ENCODE measurements at regions not wholly inside any gene's neighbourhood (a gene's known extent, or its start where the extent isn't known, plus 50 kb on each side); places are given as distances from the start of the nearest gene placed in this dataset.
"Not testable (repeated sequence)": the region's sequence is repeated elsewhere in the genome, so short reads cannot be mapped to it uniquely, and the experiment has no call there.

- DNase-seq (ENCODE audit: low spot score) = no peak
Measured at GRCh38 chr5:56732121-56732520, 83.2 kb upstream of the MAP3K1 start.

- not testable (repeated sequence) for DNase-seq (ENCODE audit: low spot score)
Measured at GRCh38 chr5:56731473-56731872, 83.9 kb upstream of the MAP3K1 start.

DNA sequence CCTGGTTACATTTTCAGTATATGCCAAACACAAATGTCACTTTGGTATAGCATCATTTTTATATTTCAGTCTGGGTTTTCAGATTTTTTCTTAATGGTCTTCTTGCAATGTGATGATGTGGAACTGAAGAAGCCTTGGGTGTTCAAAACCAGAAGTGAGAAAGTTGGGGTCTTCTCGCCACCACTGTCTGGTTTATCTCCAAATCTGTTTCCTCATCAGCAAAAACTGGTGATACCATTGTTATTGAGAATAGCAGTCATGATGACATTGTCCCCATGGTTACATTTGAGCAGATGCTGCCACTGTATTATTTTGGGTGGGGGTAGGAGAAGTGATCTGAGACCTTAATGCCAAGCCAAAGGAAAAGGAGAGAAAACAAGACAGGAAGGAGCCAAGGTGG, 85.9 kb upstream of the MAP3K1 start:
- DNase-seq (ENCODE audit: low spot score) = no peak

DNA sequence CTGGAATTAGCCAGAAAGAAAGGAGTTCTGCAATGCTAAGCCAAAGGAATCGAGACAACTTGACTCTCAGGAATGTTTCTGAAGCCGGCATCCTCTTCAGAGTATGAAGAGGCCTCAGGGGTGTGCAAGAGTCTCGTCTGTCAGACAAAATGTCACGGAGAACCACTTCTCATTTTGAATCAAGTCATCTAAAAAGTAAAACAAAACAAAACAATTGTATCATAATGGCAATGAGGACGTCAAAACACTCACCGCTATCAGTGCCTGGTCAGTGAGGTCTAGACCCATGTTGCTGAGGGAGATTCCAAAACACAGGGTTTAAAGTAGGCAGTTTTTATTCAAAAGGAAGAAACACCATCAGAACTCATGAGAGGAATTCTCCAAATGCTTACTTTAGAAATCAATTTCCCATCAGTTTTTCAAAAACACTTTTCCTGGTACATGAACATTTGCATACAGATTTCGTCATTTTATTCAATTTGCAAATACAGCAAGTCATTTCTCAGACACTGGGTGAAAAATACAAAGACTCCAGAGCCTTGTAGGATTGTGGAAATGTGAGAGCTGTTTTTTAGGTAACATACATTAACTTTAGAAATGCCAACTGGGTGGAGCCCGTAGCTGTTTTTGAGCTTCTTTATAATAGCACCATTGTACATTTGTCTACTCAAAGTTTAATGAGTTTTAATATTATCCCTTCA, 89.5 kb upstream of the MAP3K1 start:
- DNase-seq (ENCODE audit: low spot score) = no peak

DNA sequence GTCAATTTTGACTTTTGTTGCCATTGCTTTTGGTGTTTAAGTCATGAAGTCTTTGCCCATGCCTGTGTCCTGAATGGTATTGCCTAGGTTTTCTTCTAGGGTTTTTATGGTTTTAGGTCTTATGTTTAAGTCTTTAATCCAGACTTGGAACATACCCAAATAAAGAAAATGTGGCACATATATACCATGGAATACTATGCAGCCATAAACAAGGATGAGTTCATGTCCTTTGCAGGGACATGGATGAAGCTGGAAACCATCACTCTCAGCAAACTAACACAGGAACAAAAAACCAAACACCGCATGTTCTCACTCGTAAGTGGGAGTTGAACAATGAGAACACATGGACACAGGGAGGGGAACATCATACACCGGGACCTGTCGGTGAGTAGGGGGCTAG, 90.5 kb upstream of the MAP3K1 start:
- not testable (repeated sequence) for DNase-seq (ENCODE audit: low spot score)

DNA sequence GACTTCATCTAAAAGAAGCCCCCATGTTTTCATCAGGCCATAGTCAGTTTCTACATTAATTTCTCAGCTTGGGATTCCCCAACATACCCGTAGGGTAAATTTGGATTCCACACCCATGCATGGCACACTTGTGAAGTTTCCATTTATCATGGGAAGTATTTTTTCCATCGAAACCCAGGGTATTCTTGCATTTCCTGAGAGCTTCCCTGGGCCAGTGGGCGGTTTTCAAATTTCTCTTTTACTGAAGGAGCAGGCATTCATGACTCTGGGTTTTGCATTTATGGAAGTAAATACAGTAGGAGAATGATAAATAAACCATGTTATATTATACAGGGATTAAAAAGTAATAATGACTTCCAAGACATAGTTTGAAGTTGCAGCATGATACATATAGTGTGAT, 93.0 kb upstream of the MAP3K1 start:
- no peak for DNase-seq (ENCODE audit: low spot score)

DNA sequence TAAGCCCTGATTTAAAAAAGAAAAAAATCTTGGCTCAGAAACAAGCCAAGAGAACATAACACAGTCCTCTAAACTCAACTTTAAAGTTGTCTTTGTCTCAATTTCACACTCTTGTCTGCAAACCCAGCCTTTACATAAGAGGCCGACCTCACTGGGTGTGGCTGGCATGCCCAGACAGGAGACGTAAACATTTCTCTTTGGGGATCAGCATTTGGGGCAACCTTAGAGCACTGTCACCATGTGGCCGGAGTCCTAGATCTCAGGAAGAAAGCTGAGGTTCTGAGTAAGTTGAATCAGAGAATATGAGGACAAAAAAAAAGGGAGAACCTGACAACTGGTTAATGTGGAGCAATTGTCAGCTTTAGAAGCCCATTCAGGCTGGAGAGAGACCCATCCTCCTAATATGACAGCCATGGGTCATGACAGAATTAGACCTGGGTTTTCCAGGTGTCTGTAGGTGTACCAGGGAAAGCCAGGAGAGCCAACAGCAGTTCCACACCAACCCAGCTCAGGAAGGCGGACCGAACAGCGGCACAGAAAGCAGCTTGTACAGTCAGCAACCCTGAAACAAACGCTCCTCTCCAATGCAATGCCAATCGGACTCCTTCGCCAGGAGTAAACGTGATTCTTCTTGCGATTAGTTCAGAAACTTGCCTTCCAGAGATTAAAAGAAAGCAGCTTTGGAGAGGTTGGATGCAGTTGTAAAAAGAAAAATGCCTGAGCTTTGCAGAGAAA, 97.9 kb upstream of the MAP3K1 start:
- no peak for DNase-seq (ENCODE audit: low spot score)

- DNase-seq (ENCODE audit: low spot score) = no peak
Measured at GRCh38 chr5:56715986-56716385, 99.4 kb upstream of the MAP3K1 start.

DNA sequence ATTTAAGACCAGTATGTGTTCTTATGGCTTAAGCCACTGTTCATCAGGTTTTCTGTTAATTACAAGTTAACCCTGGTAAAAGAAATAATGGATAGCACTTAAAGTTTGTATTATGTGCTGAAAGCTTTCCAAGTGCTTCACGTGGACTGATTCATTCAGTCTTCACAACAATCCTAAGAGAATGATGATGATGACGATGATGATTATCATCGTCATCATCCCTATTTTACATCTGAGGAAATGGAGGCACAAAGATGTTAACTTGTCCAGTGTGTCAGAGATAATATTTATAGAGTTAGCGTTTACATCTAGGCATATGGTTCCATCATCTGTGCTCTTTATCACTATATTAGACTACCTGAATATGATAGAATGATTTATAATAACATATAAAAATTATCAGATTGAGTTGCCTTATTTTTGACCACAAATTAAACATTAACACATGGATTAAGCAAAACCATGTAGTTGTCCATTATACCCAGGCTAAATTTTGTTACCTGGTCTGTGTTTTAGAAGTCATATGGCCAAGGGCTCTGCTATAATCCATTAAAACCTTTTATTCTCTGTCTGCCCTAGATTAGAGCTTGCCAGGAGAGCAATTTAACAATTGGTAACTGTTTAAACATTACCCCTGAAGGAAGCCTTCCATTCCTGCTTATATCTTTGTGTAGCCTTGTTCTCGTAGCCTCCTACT, 102.3 kb upstream of the MAP3K1 start:
- DNase-seq (ENCODE audit: low spot score) = no peak

- DNase-seq (ENCODE audit: low spot score) = no peak
Measured at GRCh38 chr5:56710826-56711590, 104.3 kb upstream of the MAP3K1 start.

GRCh38 chr5:56706504-56706903, 108.8 kb upstream of the MAP3K1 start:
- no peak for DNase-seq (ENCODE audit: low spot score)

DNA sequence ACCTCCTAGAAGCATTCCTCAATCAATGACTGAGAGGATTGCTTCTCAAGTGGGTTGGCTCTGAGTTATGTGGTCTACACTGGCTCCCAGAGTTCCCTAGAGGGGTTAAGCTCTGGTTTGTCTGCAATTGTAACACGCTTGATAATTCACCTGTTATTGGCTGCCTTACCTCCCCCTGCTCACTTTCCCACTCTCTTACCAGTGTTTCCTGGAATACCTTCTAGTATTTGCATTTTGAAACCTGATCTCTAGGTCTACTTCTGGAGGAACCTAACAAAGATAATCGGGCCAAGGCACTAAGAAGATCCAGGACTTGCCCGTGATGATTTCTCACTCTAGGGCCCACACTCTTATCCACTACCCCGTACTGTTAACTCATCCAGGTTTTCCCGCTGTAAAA, 110.1 kb upstream of the MAP3K1 start:
- no peak for DNase-seq (ENCODE audit: low spot score)

GRCh38 chr5:56703952-56704351, 111.4 kb upstream of the MAP3K1 start:
- no peak for DNase-seq (ENCODE audit: low spot score)

- DNase-seq (ENCODE audit: low spot score) = no peak
Measured at GRCh38 chr5:56700711-56701110, 114.6 kb upstream of the MAP3K1 start.

- no peak for DNase-seq (ENCODE audit: low spot score)
Measured at GRCh38 chr5:56699538-56699937, 115.8 kb upstream of the MAP3K1 start.

DNA sequence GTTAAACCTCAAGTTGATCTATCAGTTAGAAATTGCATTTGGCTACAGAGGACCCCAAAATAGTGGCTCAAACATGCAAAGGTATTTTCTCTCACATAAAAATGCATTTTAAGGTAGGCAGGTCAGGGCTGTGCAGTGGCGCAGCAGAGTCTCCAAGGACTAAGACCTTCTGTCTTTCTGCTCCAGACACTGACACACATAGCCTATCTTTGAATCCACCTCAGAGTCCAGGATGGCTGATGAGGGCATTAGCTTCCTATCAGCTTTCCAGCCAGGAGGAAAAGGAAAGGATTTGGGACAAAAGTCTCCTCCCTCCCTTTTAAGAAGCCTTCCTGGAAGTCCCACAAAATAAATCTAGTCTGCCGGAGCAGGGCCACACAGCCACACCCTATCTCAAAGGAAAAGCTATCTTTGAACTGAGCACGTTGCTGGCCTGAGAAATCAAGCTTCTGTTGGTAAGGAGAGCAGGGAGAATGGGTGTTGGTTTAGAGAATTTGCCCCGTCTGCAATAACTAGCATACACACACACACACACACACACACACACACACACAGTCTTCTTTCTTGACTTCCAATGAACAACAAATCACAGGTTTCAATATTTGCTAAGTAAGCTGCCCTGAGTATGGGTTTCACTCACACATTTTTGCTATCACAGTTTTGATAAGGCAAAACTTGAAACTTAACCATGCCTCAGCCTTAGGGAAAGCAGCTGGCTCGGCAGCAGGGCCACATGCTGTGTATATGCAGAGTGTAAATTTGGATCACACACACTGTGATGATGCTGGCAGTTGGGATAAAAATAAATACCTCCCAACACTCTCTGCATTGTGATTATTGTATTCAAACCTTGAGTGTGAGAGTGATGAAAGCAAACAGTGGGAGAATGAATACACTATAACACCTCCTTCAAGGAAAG, 116.6 kb upstream of the MAP3K1 start:
- no peak for DNase-seq (ENCODE audit: low spot score)

GRCh38 chr5:56696900-56697299, 118.4 kb upstream of the MAP3K1 start:
- no peak for DNase-seq (ENCODE audit: low spot score)

- DNase-seq (ENCODE audit: low spot score) = no peak
Measured at GRCh38 chr5:56693220-56693579, 122.1 kb upstream of the MAP3K1 start.

- no peak for DNase-seq (ENCODE audit: low spot score)
Measured at GRCh38 chr5:56692359-56693219, 122.8 kb upstream of the MAP3K1 start.

GRCh38 chr5:56688402-56688801, 126.9 kb upstream of the MAP3K1 start:
- DNase-seq (ENCODE audit: low spot score) = no peak
